ENCODE measurements at regions not wholly inside any gene's neighbourhood (a gene's known extent, or its start where the extent isn't known, plus 50 kb on each side); places are given as distances from the start of the nearest gene placed in this dataset.

DNA sequence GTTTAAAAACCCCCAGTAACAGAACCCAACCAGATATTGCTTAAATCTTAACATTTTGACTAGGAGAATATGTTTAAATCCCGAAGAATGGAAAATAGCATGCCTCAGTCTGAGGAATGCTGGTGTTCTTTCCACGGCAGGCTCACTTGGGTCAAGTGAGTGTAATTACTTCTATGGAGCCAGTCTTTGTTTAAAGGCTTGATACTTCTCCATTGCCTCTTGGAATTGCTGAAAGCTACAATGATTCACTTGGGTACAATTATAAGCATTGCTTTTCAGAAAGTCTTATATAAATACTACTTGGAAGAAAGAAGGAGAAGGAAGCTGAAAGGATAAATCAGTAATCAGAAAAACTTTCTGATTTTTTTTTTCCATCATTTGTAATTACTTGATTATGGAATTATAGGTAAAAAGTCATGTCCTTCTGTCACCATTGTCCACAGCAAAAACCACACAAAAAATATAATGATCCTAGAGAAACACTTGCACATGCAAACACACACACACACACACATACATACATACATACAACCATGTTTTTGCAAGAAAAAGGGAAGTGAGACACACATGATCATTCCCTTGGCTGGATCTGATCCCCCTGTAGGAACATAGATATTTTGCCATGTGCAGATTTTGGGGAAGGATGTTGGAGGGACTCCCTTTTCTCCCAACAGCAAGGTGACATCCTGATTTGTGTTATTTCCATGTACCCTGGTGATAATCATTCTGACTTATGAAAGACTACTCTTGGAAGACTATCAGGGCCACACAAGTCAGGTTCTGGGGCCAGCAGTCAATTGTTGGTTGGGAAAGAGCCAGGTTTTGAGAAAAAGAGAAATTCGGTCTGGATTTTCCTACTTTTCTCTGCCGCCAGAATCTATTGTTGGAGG, 396.0 kb upstream of the BTBD3 start:
- no peak for TF ChIP-seq POLR2AphosphoS5 (IDR thresholded peaks at IDR 0.05)
- TF ChIP-seq CTCF (IDR thresholded peaks at IDR 0.05), result no peak
